ENCODE measurements at regions not wholly inside any gene's neighbourhood (a gene's known extent, or its start where the extent isn't known, plus 50 kb on each side); places are given as distances from the start of the nearest gene placed in this dataset.

DNA sequence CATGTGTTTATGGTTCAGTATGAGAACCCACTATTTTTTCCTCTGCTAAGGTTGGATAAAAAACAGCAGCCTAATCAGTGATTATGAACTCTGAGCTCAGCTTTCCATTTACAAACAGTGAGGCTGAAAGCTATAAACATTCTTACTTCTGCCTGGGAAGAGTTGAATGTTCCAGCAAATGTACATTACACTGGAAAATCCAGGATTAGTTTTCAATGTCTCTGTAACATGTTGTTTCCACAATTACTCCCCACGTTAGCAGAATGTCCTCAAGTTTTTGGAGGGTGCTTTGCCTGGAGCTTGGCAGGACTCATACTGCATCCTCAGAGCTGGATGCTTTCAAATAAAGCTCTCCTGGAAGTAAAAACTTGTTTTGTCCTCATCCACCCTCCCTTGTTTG is 150.4 kb downstream of the POSTN start:
- BruUV-seq (replicated peaks): no TSS peak
- Histone ChIP-seq H3K36me3 (ENCODE audit: control insufficient read depth in 1 of 2, insufficient read depth in 2 of 2, low read length in 2 of 2) (no peaks in the 10 kb centered on the region), H3K4me2 (ENCODE audit: low read length) (no peak overlapping the region), H4K20me1 (ENCODE audit: insufficient read depth) (no peaks in the 10 kb centered on the region), H3K9ac (ENCODE audit: low read length) (no peak overlapping the region), H3K27me3 (ENCODE audit: insufficient read depth, low read length) (no peaks in the 10 kb centered on the region), H3K9me2 (ENCODE audit: insufficient read depth) (no peaks in the 10 kb centered on the region), H3K4me1 (ENCODE audit: control insufficient read depth in 1 of 2, insufficient read depth in 2 of 2, low read length in 2 of 2) (no peaks in the 10 kb centered on the region), H3K27ac (ENCODE audit: low read depth, low read length) (no peak overlapping the region), H3K9me3 (ENCODE audit: control insufficient read depth in 1 of 2, insufficient read depth in 1 of 2, low read depth in 1 of 2, low read length in 2 of 2) (peaks cover 7 to 16% of the 10 kb centered on the region in 2 experiments; a peak in 2 of 4 replicates), H2AFZ (ENCODE audit: low read depth, low read length, poor library complexity, severe bottlenecking) (no peak overlapping the region), H3K4me3 (replicated peaks in 1 of 2; ENCODE audit: low read depth in 1 of 2, low read length in 2 of 2) (no peak overlapping the region), H3K79me2 (ENCODE audit: insufficient read depth, low read length) (no peaks in the 10 kb centered on the region)
- intact Hi-C loops (cut with micrococcal nuclease): no loop called here
- no peak for ATAC-seq
- DNase-seq (ENCODE audit: low read depth, low spot score): no peak
- CTCF ChIA-PET: no interaction called here
- RAD21 ChIA-PET (ENCODE audit: low non-redundant PET in 1 of 2, low total read pairs in 2 of 2, uncharacterized antibody in 2 of 2, unreplicated experiment in 2 of 2): no interaction called here
- no peak for TF ChIP-seq SIN3A (IDR thresholded peaks at IDR 0.05; ENCODE audit: low read depth)
- TF ChIP-seq ZFX (IDR thresholded peaks at IDR 0.05): no peak
- no peak for TF ChIP-seq ZNF274 (IDR thresholded peaks at IDR 0.05; ENCODE audit: low read depth, low read length)
- TF ChIP-seq CBX3 (IDR thresholded peaks at IDR 0.05; ENCODE audit: low read depth): no peak
- TF ChIP-seq POLR2A (IDR thresholded peaks at IDR 0.05; ENCODE audit: borderline replicate concordance, extremely low read depth, insufficient read depth, insufficient read length): no peak
- TF ChIP-seq, protein P1, sequence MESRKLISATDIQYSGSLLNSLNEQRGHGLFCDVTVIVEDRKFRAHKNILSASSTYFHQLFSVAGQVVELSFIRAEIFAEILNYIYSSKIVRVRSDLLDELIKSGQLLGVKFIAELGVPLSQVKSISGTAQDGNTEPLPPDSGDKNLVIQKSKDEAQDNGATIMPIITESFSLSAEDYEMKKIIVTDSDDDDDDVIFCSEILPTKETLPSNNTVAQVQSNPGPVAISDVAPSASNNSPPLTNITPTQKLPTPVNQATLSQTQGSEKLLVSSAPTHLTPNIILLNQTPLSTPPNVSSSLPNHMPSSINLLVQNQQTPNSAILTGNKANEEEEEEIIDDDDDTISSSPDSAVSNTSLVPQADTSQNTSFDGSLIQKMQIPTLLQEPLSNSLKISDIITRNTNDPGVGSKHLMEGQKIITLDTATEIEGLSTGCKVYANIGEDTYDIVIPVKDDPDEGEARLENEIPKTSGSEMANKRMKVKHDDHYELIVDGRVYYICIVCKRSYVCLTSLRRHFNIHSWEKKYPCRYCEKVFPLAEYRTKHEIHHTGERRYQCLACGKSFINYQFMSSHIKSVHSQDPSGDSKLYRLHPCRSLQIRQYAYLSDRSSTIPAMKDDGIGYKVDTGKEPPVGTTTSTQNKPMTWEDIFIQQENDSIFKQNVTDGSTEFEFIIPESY (IDR thresholded peaks at IDR 0.05; ENCODE audit: extremely low read depth, insufficient replicate concordance, low read length): no peak
- no peak for TF ChIP-seq EZH2phosphoT487 (IDR thresholded peaks at IDR 0.05; ENCODE audit: borderline replicate concordance)
- TF ChIP-seq FOSL1 (IDR thresholded peaks at IDR 0.05; ENCODE audit: low read depth): no peak
- TF ChIP-seq EGR1 (IDR thresholded peaks at IDR 0.05; ENCODE audit: low read depth): no peak
- TF ChIP-seq ELF1 (IDR thresholded peaks at IDR 0.05; ENCODE audit: borderline replicate concordance, low read depth): no peak
- no peak for TF ChIP-seq EZH2 (IDR thresholded peaks at IDR 0.05)
- TF ChIP-seq, protein P2, sequence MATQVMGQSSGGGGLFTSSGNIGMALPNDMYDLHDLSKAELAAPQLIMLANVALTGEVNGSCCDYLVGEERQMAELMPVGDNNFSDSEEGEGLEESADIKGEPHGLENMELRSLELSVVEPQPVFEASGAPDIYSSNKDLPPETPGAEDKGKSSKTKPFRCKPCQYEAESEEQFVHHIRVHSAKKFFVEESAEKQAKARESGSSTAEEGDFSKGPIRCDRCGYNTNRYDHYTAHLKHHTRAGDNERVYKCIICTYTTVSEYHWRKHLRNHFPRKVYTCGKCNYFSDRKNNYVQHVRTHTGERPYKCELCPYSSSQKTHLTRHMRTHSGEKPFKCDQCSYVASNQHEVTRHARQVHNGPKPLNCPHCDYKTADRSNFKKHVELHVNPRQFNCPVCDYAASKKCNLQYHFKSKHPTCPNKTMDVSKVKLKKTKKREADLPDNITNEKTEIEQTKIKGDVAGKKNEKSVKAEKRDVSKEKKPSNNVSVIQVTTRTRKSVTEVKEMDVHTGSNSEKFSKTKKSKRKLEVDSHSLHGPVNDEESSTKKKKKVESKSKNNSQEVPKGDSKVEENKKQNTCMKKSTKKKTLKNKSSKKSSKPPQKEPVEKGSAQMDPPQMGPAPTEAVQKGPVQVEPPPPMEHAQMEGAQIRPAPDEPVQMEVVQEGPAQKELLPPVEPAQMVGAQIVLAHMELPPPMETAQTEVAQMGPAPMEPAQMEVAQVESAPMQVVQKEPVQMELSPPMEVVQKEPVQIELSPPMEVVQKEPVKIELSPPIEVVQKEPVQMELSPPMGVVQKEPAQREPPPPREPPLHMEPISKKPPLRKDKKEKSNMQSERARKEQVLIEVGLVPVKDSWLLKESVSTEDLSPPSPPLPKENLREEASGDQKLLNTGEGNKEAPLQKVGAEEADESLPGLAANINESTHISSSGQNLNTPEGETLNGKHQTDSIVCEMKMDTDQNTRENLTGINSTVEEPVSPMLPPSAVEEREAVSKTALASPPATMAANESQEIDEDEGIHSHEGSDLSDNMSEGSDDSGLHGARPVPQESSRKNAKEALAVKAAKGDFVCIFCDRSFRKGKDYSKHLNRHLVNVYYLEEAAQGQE (IDR thresholded peaks at IDR 0.05; ENCODE audit: low read depth): no peak
- TF ChIP-seq SP1 (IDR thresholded peaks at IDR 0.05; ENCODE audit: low read depth): no peak
- TF ChIP-seq YY1 (IDR thresholded peaks at IDR 0.05; ENCODE audit: extremely low read depth, insufficient replicate concordance, low read depth, low read length): no peak
- TF ChIP-seq CEBPB (IDR thresholded peaks at IDR 0.05; ENCODE audit: low read depth): no peak
- TF ChIP-seq, protein P3, sequence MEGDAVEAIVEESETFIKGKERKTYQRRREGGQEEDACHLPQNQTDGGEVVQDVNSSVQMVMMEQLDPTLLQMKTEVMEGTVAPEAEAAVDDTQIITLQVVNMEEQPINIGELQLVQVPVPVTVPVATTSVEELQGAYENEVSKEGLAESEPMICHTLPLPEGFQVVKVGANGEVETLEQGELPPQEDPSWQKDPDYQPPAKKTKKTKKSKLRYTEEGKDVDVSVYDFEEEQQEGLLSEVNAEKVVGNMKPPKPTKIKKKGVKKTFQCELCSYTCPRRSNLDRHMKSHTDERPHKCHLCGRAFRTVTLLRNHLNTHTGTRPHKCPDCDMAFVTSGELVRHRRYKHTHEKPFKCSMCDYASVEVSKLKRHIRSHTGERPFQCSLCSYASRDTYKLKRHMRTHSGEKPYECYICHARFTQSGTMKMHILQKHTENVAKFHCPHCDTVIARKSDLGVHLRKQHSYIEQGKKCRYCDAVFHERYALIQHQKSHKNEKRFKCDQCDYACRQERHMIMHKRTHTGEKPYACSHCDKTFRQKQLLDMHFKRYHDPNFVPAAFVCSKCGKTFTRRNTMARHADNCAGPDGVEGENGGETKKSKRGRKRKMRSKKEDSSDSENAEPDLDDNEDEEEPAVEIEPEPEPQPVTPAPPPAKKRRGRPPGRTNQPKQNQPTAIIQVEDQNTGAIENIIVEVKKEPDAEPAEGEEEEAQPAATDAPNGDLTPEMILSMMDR (IDR thresholded peaks at IDR 0.05 in 2 of 3, conservative IDR thresholded peaks at IDR 0.05 in 1 of 3; ENCODE audit: borderline replicate concordance in 1 of 3, insufficient read depth in 1 of 3, low read depth in 2 of 3, low read length in 2 of 3): no peak
- TF ChIP-seq POLR2AphosphoS5 (IDR thresholded peaks at IDR 0.05; ENCODE audit: low read depth, low read length): no peak
- no peak for TF ChIP-seq RAD21 (IDR thresholded peaks at IDR 0.05; ENCODE audit: low read depth)
- TF ChIP-seq, protein P4, sequence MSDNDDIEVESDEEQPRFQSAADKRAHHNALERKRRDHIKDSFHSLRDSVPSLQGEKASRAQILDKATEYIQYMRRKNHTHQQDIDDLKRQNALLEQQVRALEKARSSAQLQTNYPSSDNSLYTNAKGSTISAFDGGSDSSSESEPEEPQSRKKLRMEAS (IDR thresholded peaks at IDR 0.05): no peak
- no peak for TF ChIP-seq JUND (IDR thresholded peaks at IDR 0.05)
- POLR2A ChIA-PET: no interaction called here

Data from HCT116 (cell line).